Naive thymus-derived CD4-positive, alpha-beta T cell (primary cell): ENCODE measurements at regions not wholly inside any gene's neighbourhood (a gene's known extent, or its start where the extent isn't known, plus 50 kb on each side); places are given as distances from the start of the nearest gene placed in this dataset.
A peak's percentile ranks its signal among the peaks of the same experiment; 100 is the strongest.

Experiments used
- ATAC-seq: fragments of 150-1000 bp; cut with Tn5 transposase; 2 replicates; pipeline ENCODE4 v1.10.0; 2021; ENCODE audit warnings: mild to moderate bottlenecking, moderate library complexity
- CTCF ChIA-PET: fragments of 350-600 bp; sonication (Branson Sonifier 250); formaldehyde crosslinking; loops from one replicate; lab custom pipeline; 2021; ENCODE audit warnings: antibody characterized with exemption; lab: Charles Lee
- POLR2A ChIA-PET: fragments of 350-600 bp; sonication (Branson Sonifier 250); formaldehyde crosslinking; loops from one replicate; lab custom pipeline; 2021; ENCODE audit warnings: antibody characterized with exemption, inconsistent platforms; lab: Charles Lee
- DNase-seq, 9 donors: peaks; one replicate each; pipeline versions ENCODE4 v3.0.0 to v3.0.0-alpha.2; 2020 to 2022; ENCODE audit warnings: mixed read lengths in 1 of 9
- H3K27ac ChIP-seq: one replicate; pipeline ENCODE4 v1.7.0; 2013; ENCODE audit warnings: mild to moderate bottlenecking, low read depth, low read length, moderate library complexity
- H3K27me3 ChIP-seq, 2 donors: one replicate each; pipeline ENCODE4 v1.7.0; 2013; ENCODE audit warnings: low read length in 2 of 2, mild to moderate bottlenecking in 2 of 2, moderate library complexity in 2 of 2; ENCODE audit not compliant: control insufficient read depth in 2 of 2, insufficient read depth in 2 of 2
- H3K36me3 ChIP-seq, 3 experiments: 1 replicate in 2 of 3; 2 replicates in 1 of 3; pipeline ENCODE4 v1.7.0; 2013; ENCODE audit warnings: low read length in 3 of 3, mild to moderate bottlenecking in 3 of 3, moderate library complexity in 1 of 3; ENCODE audit not compliant: insufficient read depth in 3 of 3, control insufficient read depth in 2 of 3
- H3K4me1 ChIP-seq, 2 donors: one replicate each; pipeline ENCODE4 v1.7.0; 2013; ENCODE audit warnings: low read length in 2 of 2, mild to moderate bottlenecking in 2 of 2, moderate library complexity in 1 of 2; ENCODE audit not compliant: control insufficient read depth in 2 of 2, insufficient read depth in 2 of 2
- H3K4me3 ChIP-seq: 2 replicates; pipeline ENCODE4 v1.7.0; 2013; ENCODE audit warnings: mild to moderate bottlenecking, low read length
- H3K9me3 ChIP-seq, 3 experiments: 1 replicate in 2 of 3; 2 replicates in 1 of 3; pipeline ENCODE4 v1.7.0; 2013; ENCODE audit warnings: low read length in 3 of 3; ENCODE audit not compliant: control insufficient read depth in 2 of 3
- H3K27ac Mint-ChIP-seq, 9 donors: one replicate each; pipeline ENCODE4 v1.8.0; 2020 to 2022; ENCODE audit warnings: mixed read lengths in 9 of 9, mild to moderate bottlenecking in 8 of 9, moderate library complexity in 5 of 9, inconsistent platforms in 2 of 9
- H3K27me3 Mint-ChIP-seq, 5 donors: one replicate each; pipeline ENCODE4 v1.8.0; 2021 to 2022; ENCODE audit warnings: mixed read lengths in 5 of 5, mild to moderate bottlenecking in 1 of 5
- H3K36me3 Mint-ChIP-seq, 5 donors: one replicate each; pipeline ENCODE4 v1.8.0; 2020 to 2022; ENCODE audit warnings: mixed read lengths in 5 of 5, mild to moderate bottlenecking in 3 of 5, inconsistent platforms in 1 of 5
- H3K4me1 Mint-ChIP-seq, 7 donors: one replicate each; pipeline ENCODE4 v1.8.0; 2020 to 2022; ENCODE audit warnings: mixed read lengths in 7 of 7, mild to moderate bottlenecking in 3 of 7, inconsistent platforms in 1 of 7
- H3K4me3 Mint-ChIP-seq, 10 donors: one replicate each; pipeline ENCODE4 v1.8.0; 2020 to 2022; ENCODE audit warnings: mild to moderate bottlenecking in 10 of 10, mixed read lengths in 10 of 10, moderate library complexity in 6 of 10, inconsistent platforms in 2 of 10
- H3K9me3 Mint-ChIP-seq, 11 donors: one replicate each; pipeline ENCODE4 v1.8.0; 2020 to 2022; ENCODE audit warnings: mixed read lengths in 11 of 11, mild to moderate bottlenecking in 4 of 11, inconsistent platforms in 1 of 11, moderate library complexity in 1 of 11
- intact Hi-C, 2 donors: fragments of 100-400 bp; cut with micrococcal nuclease; formaldehyde crosslinking; loops; one replicate each; pipeline ENCODE4 v1.15.1; 2023

DNA sequence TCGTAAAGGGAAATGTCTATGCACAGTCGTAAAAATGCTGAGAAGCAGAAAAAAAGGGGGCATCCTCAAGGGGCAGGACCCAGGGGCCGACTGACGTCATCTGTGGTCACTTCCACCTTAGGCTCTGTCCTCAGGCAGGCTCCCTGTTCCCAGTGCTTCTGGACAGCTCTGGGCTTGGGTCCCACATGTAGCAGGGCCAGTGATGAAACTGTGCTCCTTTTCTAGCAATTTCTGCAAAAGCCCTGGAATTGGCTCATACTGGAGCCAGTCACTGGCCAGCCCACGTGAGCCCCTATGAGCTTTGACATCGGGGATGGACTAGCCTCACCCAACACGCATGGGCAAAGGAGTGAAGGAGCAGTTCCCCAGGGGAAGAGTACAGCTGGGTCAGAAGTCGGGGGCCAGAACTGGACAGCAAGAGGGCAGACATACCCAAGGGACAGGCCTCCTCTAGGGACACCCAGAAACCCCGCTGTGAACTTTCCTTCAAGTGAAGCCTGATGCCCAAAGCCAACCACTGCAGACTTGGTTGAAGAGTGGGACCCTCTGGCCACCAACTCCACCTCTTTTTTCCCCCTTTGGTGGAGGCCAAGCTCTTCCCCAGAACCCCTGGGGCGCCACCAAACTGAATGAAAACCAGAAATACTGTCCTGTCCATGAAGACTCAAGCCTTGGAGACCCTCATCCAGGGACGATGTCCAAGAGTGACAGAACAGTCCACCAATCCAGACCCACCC is 1349.0 kb downstream of the BRD1 start:
- Mint-ChIP-seq H3K36me3 (no peaks in the 10 kb centered on the region), H3K27me3 (peaks cover 0 to 25% (median 19%) of the 10 kb centered on the region in 5 donors), H3K4me3 (no peak overlapping the region), H3K27ac (no peak overlapping the region), H3K4me1 (no peaks in the 10 kb centered on the region), H3K9me3 (no peaks in the 10 kb centered on the region)
- Histone ChIP-seq H3K4me3 (no peak overlapping the region), H3K9me3 (no peaks in the 10 kb centered on the region), H3K36me3 (no peaks in the 10 kb centered on the region), H3K27me3 (no peaks in the 10 kb centered on the region), H3K4me1 (no peaks in the 10 kb centered on the region), H3K27ac (no peak overlapping the region)
- DNase-seq (no peak), ATAC-seq (no peak)
- ChIA-PET CTCF (no interaction called here), POLR2A (no interaction called here)
- intact Hi-C loops, result no loop called here

DNA sequence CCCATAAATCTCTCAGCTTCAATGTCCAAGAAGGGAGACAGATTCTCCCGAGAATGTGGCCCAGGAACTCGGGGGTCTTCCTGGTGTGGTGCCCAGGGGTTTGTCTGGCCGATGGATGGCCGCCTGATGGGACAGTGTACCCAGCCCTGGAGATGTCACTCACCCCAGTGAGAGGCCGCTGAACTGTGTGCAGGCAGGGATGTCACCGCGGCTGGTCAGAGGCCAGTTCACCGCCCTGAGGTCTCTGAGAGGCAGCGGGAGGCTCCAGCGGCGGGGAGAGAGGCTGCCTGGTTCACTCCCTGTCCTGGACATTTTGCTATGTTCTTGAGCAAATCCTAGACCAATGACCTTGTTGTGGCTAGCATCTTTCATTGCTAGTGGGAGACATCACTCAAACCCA is 1349.5 kb downstream of the BRD1 start:
- ATAC-seq (no peak), DNase-seq (no peak)
- Histone ChIP-seq H3K4me1 (no peaks in the 10 kb centered on the region), H3K4me3 (no peak overlapping the region), H3K27me3 (no peaks in the 10 kb centered on the region), H3K27ac (no peak overlapping the region), H3K36me3 (no peaks in the 10 kb centered on the region), H3K9me3 (no peaks in the 10 kb centered on the region)
- intact Hi-C loops, result no loop called here
- H3K9me3 Mint-ChIP-seq, result no peaks in the 10 kb centered on the region
- CTCF ChIA-PET, result no interaction called here
- H3K4me1 Mint-ChIP-seq, result no peaks in the 10 kb centered on the region
- H3K27ac Mint-ChIP-seq, result no peak overlapping the region
- H3K4me3 Mint-ChIP-seq, result no peak overlapping the region
- H3K27me3 Mint-ChIP-seq, result peaks cover 0 to 31% (median 25%) of the 10 kb centered on the region in 5 donors
- no peaks in the 10 kb centered on the region for H3K36me3 Mint-ChIP-seq
- POLR2A ChIA-PET, result no interaction called here

GRCh38 chr22:48477031-48477721 is 1350.5 kb downstream of the BRD1 start:
- H3K4me3 Mint-ChIP-seq, result no peak overlapping the region
- intact Hi-C loops, result no loop called here
- peak; percentile 14 for ATAC-seq

DNA sequence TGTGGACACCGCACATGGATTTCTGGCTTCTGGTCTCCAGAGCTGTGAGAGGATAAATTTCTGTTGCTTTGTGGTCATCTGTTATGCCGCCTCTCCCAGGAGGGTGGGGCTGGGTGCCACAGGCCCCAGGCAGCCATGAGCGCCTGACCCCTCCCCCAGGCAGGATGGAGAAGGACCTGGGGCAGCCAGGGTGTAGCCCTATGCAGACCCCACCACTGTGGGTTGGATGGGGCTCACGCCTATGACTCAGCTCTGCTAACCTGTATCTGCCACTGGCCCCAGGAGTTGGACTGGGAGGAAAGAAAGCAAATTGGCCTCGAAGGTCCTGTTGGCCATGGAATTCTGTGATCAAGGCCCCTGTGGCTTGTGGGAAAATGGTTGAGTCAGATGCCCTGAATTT is 1351.1 kb downstream of the BRD1 start:
- Mint-ChIP-seq H3K36me3 (peaks cover 0 to 4% (median 0%) of the 10 kb centered on the region in 5 donors), H3K9me3 (no peaks in the 10 kb centered on the region), H3K27ac (no peak overlapping the region), H3K4me1 (no peaks in the 10 kb centered on the region), H3K4me3 (no peak overlapping the region), H3K27me3 (peaks cover 0 to 40% (median 30%) of the 10 kb centered on the region in 5 donors)
- POLR2A ChIA-PET, result no interaction called here
- H3K27ac ChIP-seq, result no peak overlapping the region
- intact Hi-C loops, result no loop called here
- H3K36me3 ChIP-seq, result no peaks in the 10 kb centered on the region
- H3K9me3 ChIP-seq, result no peaks in the 10 kb centered on the region
- DNase-seq (no peak), ATAC-seq (no peak)
- no peaks in the 10 kb centered on the region for H3K4me1 ChIP-seq
- CTCF ChIA-PET, result interaction anchor here (0.7 kb wide), 1 partner anchor 39 kb away, joined by 3 read pairs; no protein-coding TSS in a partner anchor
- H3K27me3 ChIP-seq, result no peaks in the 10 kb centered on the region
- no peak overlapping the region for H3K4me3 ChIP-seq

More at GRCh38 chr22:48477031-48477721, 1350.5 kb downstream of the BRD1 start:
- no peak overlapping the region for H3K27ac Mint-ChIP-seq
- H3K4me1 Mint-ChIP-seq, result no peaks in the 10 kb centered on the region
- no peak overlapping the region for H3K4me3 ChIP-seq
- CTCF ChIA-PET, result interaction anchor here (0.7 kb wide), 1 partner anchor 39 kb away, joined by 3 read pairs; no protein-coding TSS in a partner anchor
- peaks cover 0 to 39% (median 25%) of the 10 kb centered on the region in 5 donors for H3K27me3 Mint-ChIP-seq
- no peaks in the 10 kb centered on the region for H3K9me3 ChIP-seq
- POLR2A ChIA-PET, result no interaction called here
- no peak for DNase-seq
- H3K4me1 ChIP-seq, result no peaks in the 10 kb centered on the region
- no peaks in the 10 kb centered on the region for H3K9me3 Mint-ChIP-seq
- H3K27ac ChIP-seq, result no peak overlapping the region
- no peaks in the 10 kb centered on the region for H3K36me3 ChIP-seq
- no peaks in the 10 kb centered on the region for H3K27me3 ChIP-seq
- peaks cover 0 to 4% (median 0%) of the 10 kb centered on the region in 5 donors for H3K36me3 Mint-ChIP-seq

- CTCF ChIA-PET, result no interaction called here
- ATAC-seq (no peak), DNase-seq (no peak)
- no peaks in the 10 kb centered on the region for H3K4me1 Mint-ChIP-seq
- Histone ChIP-seq H3K4me1 (no peaks in the 10 kb centered on the region), H3K27me3 (no peaks in the 10 kb centered on the region), H3K9me3 (no peaks in the 10 kb centered on the region), H3K4me3 (no peak overlapping the region), H3K36me3 (no peaks in the 10 kb centered on the region), H3K27ac (no peak overlapping the region)
- H3K9me3 Mint-ChIP-seq, result no peaks in the 10 kb centered on the region
- H3K36me3 Mint-ChIP-seq, result peaks cover 0 to 4% (median 0%) of the 10 kb centered on the region in 5 donors
- H3K27me3 Mint-ChIP-seq, result peaks cover 0 to 45% (median 37%) of the 10 kb centered on the region in 5 donors
- no peak overlapping the region for H3K4me3 Mint-ChIP-seq
- intact Hi-C loops, result no loop called here
- POLR2A ChIA-PET, result no interaction called here
- no peak overlapping the region for H3K27ac Mint-ChIP-seq
Measured at GRCh38 chr22:48475661-48476345, 1351.9 kb downstream of the BRD1 start.

DNA sequence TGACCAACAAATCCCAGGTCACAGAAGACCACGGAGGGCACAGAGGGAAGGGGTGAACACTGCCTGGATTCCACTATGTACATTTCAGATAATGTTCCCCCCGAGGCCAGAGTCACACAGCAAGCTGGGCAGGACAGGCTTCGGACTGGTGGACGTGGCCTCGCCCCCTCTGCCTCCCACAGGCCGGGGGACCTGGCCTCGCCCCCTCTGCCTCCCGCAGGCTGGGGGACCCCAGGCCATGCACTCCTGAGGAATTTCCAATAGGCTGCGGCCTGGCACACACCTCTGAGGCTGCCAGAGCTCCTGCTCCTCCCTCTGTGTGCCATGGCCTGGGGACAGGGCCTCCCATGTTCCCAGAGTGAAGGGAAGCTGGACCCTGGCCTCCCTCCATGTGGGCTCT is 1352.8 kb downstream of the BRD1 start:
- Histone ChIP-seq H3K4me3 (no peak overlapping the region), H3K27ac (no peak overlapping the region), H3K4me1 (no peaks in the 10 kb centered on the region), H3K27me3 (no peaks in the 10 kb centered on the region), H3K36me3 (no peaks in the 10 kb centered on the region), H3K9me3 (no peaks in the 10 kb centered on the region)
- ChIA-PET CTCF (no interaction called here), POLR2A (no interaction called here)
- Mint-ChIP-seq H3K27ac (no peak overlapping the region), H3K9me3 (peaks cover 0 to 3% (median 0%) of the 10 kb centered on the region in 11 donors), H3K36me3 (peaks cover 0 to 4% (median 0%) of the 10 kb centered on the region in 5 donors), H3K4me3 (no peak overlapping the region), H3K4me1 (no peaks in the 10 kb centered on the region), H3K27me3 (peaks cover 0 to 45% (median 37%) of the 10 kb centered on the region in 5 donors)
- DNase-seq (no peak), ATAC-seq (no peak)
- intact Hi-C loops, result no loop called here
